HG02798 (cell line): ENCODE measurements at regions not wholly inside any gene's neighbourhood (a gene's known extent, or its start where the extent isn't known, plus 50 kb on each side); places are given as distances from the start of the nearest gene placed in this dataset.

Source experiments
- ATAC-seq: cut with Tn5 transposase; IDR thresholded peaks from one replicate; pipeline ENCODE4 v1.9.1; 2021; ENCODE audit warnings: mild to moderate bottlenecking; ENCODE audit not compliant: unreplicated experiment, poor library complexity

- ATAC-seq: no peak
Observed at GRCh38 chr16:51757505-51757904, 606.4 kb upstream of the SALL1 start.

- no peak for ATAC-seq
Observed at GRCh38 chr16:51757124-51757470, 606.0 kb upstream of the SALL1 start.

GRCh38 chr16:51756447-51757123 lies 605.5 kb upstream of the SALL1 start:
- ATAC-seq: no peak

- no peak for ATAC-seq
Observed at GRCh38 chr16:51755577-51756355, 604.7 kb upstream of the SALL1 start.

- no peak for ATAC-seq
Observed at GRCh38 chr16:51755039-51755501, 604.0 kb upstream of the SALL1 start.

- no peak for ATAC-seq
Observed at GRCh38 chr16:51753467-51754127, 602.5 kb upstream of the SALL1 start.

GRCh38 chr16:51752438-51752995 lies 601.4 kb upstream of the SALL1 start:
- no peak for ATAC-seq

- no peak for ATAC-seq
Observed at GRCh38 chr16:51747329-51747728, 596.3 kb upstream of the SALL1 start.

GRCh38 chr16:51734220-51734619 lies 583.1 kb upstream of the SALL1 start:
- no peak for ATAC-seq

GRCh38 chr16:51733181-51733580 lies 582.1 kb upstream of the SALL1 start:
- no peak for ATAC-seq

GRCh38 chr16:51731160-51731559 lies 580.1 kb upstream of the SALL1 start:
- no peak for ATAC-seq

- no peak for ATAC-seq
Observed at GRCh38 chr16:51723036-51723724, 572.1 kb upstream of the SALL1 start.

- no peak for ATAC-seq
Observed at GRCh38 chr16:51722467-51722866, 571.4 kb upstream of the SALL1 start.

GRCh38 chr16:51719376-51719775 lies 568.3 kb upstream of the SALL1 start:
- ATAC-seq: no peak

- no peak for ATAC-seq
Observed at GRCh38 chr16:51716195-51716594, 565.1 kb upstream of the SALL1 start.

- no peak for ATAC-seq
Observed at GRCh38 chr16:51713502-51713901, 562.4 kb upstream of the SALL1 start.

GRCh38 chr16:51710905-51711563 lies 560.0 kb upstream of the SALL1 start:
- no peak for ATAC-seq

- no peak for ATAC-seq
Observed at GRCh38 chr16:51710186-51710585, 559.1 kb upstream of the SALL1 start.

- no peak for ATAC-seq
Observed at GRCh38 chr16:51708861-51709260, 557.8 kb upstream of the SALL1 start.

GRCh38 chr16:51707666-51708065 lies 556.6 kb upstream of the SALL1 start:
- no peak for ATAC-seq
